SU-DHL-6 (cell line): ENCODE measurements at regions not wholly inside any gene's neighbourhood (a gene's known extent, or its start where the extent isn't known, plus 50 kb on each side); places are given as distances from the start of the nearest gene placed in this dataset.

Source experiments
- EZH2phosphoT487 ChIP-seq: fragments of 200-600 bp; sonication (generic), shearing (Covaris generic); conservative IDR thresholded peaks from 2 replicates; pipeline ENCODE4 v1.6.1; 2018; ENCODE audit warnings: mild to moderate bottlenecking, antibody characterized with exemption, low read length, moderate library complexity, mixed read lengths
- TF ChIP-seq, protein P1 (sequence below): fragments of 200-600 bp; sonication (generic); IDR thresholded peaks from one replicate; pipeline ENCODE4 v1.5.1; 2017; ENCODE audit warnings: antibody characterized with exemption, mild to moderate bottlenecking, low read length, moderate library complexity; ENCODE audit not compliant: insufficient read depth, poor library complexity, severe bottlenecking

DNA sequence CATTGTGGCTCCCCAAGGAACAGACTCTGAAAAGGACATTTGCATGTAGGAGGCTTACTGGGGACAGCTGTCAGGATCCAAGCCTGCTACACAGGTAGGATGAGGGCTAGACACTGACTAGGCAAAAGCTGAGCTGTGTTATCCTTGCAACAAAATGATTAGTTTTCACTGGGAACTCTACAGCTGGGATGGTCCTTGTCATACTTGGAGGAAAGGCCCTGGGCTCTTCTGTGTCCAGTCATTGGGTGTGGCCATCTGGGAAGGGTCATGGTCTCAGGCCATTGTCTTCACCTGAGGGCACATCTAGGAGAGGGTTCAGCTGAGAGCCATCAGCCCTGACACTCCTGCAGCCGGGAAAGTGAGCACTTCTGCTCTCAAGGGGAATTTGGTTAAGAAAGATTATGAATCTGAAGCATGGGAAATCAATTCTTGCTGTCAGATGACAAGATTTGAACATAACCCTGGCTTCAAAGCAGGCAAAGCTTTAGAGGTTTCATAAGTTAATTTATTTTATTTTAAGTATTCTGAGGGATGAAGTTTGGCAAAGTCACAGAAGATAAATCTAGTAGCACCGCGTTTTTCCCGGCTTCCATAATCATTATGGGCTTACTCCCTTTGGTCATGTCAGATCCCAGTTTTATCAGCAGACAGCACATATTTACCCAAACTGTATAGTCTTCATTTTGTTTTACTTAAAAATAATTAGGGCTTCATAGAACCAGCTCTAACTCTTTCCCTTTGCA lies 78.4 kb upstream of the SLC22A23 start:
- TF ChIP-seq, protein P1, sequence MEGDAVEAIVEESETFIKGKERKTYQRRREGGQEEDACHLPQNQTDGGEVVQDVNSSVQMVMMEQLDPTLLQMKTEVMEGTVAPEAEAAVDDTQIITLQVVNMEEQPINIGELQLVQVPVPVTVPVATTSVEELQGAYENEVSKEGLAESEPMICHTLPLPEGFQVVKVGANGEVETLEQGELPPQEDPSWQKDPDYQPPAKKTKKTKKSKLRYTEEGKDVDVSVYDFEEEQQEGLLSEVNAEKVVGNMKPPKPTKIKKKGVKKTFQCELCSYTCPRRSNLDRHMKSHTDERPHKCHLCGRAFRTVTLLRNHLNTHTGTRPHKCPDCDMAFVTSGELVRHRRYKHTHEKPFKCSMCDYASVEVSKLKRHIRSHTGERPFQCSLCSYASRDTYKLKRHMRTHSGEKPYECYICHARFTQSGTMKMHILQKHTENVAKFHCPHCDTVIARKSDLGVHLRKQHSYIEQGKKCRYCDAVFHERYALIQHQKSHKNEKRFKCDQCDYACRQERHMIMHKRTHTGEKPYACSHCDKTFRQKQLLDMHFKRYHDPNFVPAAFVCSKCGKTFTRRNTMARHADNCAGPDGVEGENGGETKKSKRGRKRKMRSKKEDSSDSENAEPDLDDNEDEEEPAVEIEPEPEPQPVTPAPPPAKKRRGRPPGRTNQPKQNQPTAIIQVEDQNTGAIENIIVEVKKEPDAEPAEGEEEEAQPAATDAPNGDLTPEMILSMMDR = no peak
- no peak for TF ChIP-seq EZH2phosphoT487
